ENCODE measurements at regions not wholly inside any gene's neighbourhood (a gene's known extent, or its start where the extent isn't known, plus 50 kb on each side); places are given as distances from the start of the nearest gene placed in this dataset.
A peak's percentile ranks its signal among the peaks of the same experiment; 100 is the strongest.

- ATAC-seq (ENCODE audit: low FRiP score in 2 of 2) (peak; percentile 7 to 11), DNase-seq (no peak)
- H3K9me3 ChIP-seq: no peaks in the 10 kb centered on the region
- H3K27ac ChIP-seq: no peak overlapping the region
- H3K4me3 ChIP-seq: no peak overlapping the region
- WGBS, 2 donors: 78 to 96% methylated on average over 6 of the region's 6 CpGs
- no peaks in the 10 kb centered on the region for H3K36me3 ChIP-seq
- H3K27me3 ChIP-seq: no peaks in the 10 kb centered on the region
- H3K4me1 ChIP-seq: no peaks in the 10 kb centered on the region
- TF ChIP-seq POLR2AphosphoS5 (IDR thresholded peaks at IDR 0.05) (no peak), POLR2A (IDR thresholded peaks at IDR 0.05) (no peak)
These were observed 286.1 kb downstream of the PBX3 start for GRCh38 chr9:126033318-126033717.

GRCh38 chr9:126033956-126034355, 286.8 kb downstream of the PBX3 start:
- DNase-seq (no peak), ATAC-seq (ENCODE audit: low FRiP score in 2 of 2) (no peak)
- WGBS, 2 donors: 88 to 90% methylated on average over 2 to 4 of the region's 4 CpGs
- Histone ChIP-seq H3K4me3 (no peak overlapping the region), H3K36me3 (no peaks in the 10 kb centered on the region), H3K4me1 (no peaks in the 10 kb centered on the region), H3K27me3 (no peaks in the 10 kb centered on the region), H3K27ac (no peak overlapping the region), H3K9me3 (no peaks in the 10 kb centered on the region)
- TF ChIP-seq POLR2A (IDR thresholded peaks at IDR 0.05) (no peak), POLR2AphosphoS5 (IDR thresholded peaks at IDR 0.05) (no peak), EP300 (IDR thresholded peaks at IDR 0.05) (no peak)
- TF ChIP-seq, protein P1, sequence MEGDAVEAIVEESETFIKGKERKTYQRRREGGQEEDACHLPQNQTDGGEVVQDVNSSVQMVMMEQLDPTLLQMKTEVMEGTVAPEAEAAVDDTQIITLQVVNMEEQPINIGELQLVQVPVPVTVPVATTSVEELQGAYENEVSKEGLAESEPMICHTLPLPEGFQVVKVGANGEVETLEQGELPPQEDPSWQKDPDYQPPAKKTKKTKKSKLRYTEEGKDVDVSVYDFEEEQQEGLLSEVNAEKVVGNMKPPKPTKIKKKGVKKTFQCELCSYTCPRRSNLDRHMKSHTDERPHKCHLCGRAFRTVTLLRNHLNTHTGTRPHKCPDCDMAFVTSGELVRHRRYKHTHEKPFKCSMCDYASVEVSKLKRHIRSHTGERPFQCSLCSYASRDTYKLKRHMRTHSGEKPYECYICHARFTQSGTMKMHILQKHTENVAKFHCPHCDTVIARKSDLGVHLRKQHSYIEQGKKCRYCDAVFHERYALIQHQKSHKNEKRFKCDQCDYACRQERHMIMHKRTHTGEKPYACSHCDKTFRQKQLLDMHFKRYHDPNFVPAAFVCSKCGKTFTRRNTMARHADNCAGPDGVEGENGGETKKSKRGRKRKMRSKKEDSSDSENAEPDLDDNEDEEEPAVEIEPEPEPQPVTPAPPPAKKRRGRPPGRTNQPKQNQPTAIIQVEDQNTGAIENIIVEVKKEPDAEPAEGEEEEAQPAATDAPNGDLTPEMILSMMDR (IDR thresholded peaks at IDR 0.05): no peak

GRCh38 chr9:126036881-126037291, 289.7 kb downstream of the PBX3 start:
- Histone ChIP-seq H3K4me3 (no peak overlapping the region), H3K36me3 (no peaks in the 10 kb centered on the region), H3K4me1 (no peaks in the 10 kb centered on the region), H3K27me3 (no peaks in the 10 kb centered on the region), H3K27ac (no peak overlapping the region), H3K9me3 (peaks cover 0 to under 1% (median 0%) of the 10 kb centered on the region in 4 donors)
- TF ChIP-seq, protein P1 (IDR thresholded peaks at IDR 0.05): no peak
- DNase-seq: no peak
- ATAC-seq (ENCODE audit: low FRiP score in 2 of 2): peak in 1 of 2 donors; percentile 17
- 42 to 49% methylated on average over 7 to 19 of the region's 19 CpGs for WGBS, 2 donors

DNA sequence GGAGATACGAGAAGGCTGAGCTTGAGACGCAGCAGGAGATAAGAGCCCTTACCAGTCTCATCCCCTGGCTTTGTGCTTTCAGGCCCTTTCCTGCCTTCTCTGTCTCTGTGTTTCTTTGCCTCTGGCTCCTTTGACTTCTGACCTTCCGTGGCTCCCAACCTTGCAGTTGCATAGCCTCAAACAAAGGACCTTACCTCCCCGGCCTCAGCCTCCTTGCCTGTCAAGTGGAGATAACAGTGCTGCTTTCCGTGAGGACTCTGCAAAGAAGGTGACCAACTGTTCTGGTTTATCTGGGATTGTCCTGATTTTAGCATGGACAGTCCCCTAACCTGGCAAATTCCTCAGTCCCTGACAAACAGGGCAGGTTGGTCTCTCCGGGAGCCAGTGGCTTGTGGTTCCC, 287.8 kb upstream of the MVB12B start:
- 79 to 83% methylated on average over 6 of the region's 6 CpGs for WGBS, 2 donors
- DNase-seq (no peak), ATAC-seq (ENCODE audit: low FRiP score in 2 of 2) (no peak)
- no peaks in the 10 kb centered on the region for H3K36me3 ChIP-seq
- peaks cover 0 to 8% (median 3%) of the 10 kb centered on the region in 4 donors for H3K9me3 ChIP-seq
- H3K27ac ChIP-seq: no peak overlapping the region
- TF ChIP-seq EP300 (IDR thresholded peaks at IDR 0.05) (no peak), POLR2AphosphoS5 (IDR thresholded peaks at IDR 0.05) (no peak), POLR2A (IDR thresholded peaks at IDR 0.05) (no peak)
- TF ChIP-seq, protein P1 (IDR thresholded peaks at IDR 0.05): no peak
- H3K4me1 ChIP-seq: no peaks in the 10 kb centered on the region
- H3K27me3 ChIP-seq: no peaks in the 10 kb centered on the region
- H3K4me3 ChIP-seq: no peak overlapping the region

DNA sequence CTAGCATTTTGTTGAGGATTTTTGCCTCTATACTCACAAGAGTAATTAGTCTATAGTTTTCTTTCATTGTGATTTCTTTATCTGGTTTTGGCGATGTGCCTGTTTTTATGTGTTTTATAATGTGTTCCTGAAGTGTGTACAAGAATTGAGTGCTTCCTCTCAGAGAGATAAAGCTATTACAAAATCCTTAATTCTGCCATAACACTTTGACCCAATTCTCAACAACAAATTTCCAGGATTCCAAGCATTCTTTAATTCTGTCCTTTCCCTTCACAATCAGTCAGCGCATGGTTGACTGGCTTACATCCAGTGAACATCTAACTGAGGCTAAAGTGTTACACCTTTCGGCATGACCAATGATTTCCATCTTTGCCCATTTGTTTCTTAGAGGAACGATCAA, 282.9 kb upstream of the MVB12B start:
- no peak for ATAC-seq (ENCODE audit: low FRiP score in 2 of 2)
- no peak for DNase-seq
- no peaks in the 10 kb centered on the region for H3K27me3 ChIP-seq
- TF ChIP-seq, protein P1 (IDR thresholded peaks at IDR 0.05): no peak
- TF ChIP-seq EP300 (IDR thresholded peaks at IDR 0.05): no peak
- TF ChIP-seq POLR2A (IDR thresholded peaks at IDR 0.05): no peak
- no peak for TF ChIP-seq POLR2AphosphoS5 (IDR thresholded peaks at IDR 0.05)
- peaks cover 8 to 35% (median 19%) of the 10 kb centered on the region in 4 donors for H3K9me3 ChIP-seq
- WGBS, 2 donors: 56 to 58% methylated on average over 4 of the region's 4 CpGs
- H3K4me1 ChIP-seq: no peaks in the 10 kb centered on the region
- no peak overlapping the region for H3K27ac ChIP-seq
- H3K4me3 ChIP-seq: no peak overlapping the region
- H3K36me3 ChIP-seq: no peaks in the 10 kb centered on the region
